Adipocyte (in vitro differentiated cells): ENCODE measurements at regions not wholly inside any gene's neighbourhood (a gene's known extent, or its start where the extent isn't known, plus 50 kb on each side); places are given as distances from the start of the nearest gene placed in this dataset.

Experiments
- DNase-seq: peaks from one replicate; pipeline ENCODE4 v3.0.0-alpha.2; 2015; ENCODE audit warnings: low read depth
- H3K27me3 ChIP-seq: replicated peaks from 2 replicates; pipeline ENCODE4 v1.7.0; 2013; ENCODE audit warnings: mild to moderate bottlenecking, low read length, moderate library complexity; ENCODE audit not compliant: control insufficient read depth, insufficient read depth
- H3K36me3 ChIP-seq: 2 replicates; pipeline ENCODE4 v1.7.0; 2013; ENCODE audit warnings: low read length, mild to moderate bottlenecking, moderate library complexity; ENCODE audit not compliant: control insufficient read depth, insufficient read depth, severe bottlenecking
- H3K4me1 ChIP-seq: 2 replicates; pipeline ENCODE4 v1.7.0; 2013; ENCODE audit warnings: mild to moderate bottlenecking, low read length, moderate library complexity; ENCODE audit not compliant: control insufficient read depth, insufficient read depth
- H3K4me3 ChIP-seq: 2 replicates; pipeline ENCODE4 v1.7.0; 2013; ENCODE audit warnings: mild to moderate bottlenecking, low read length, moderate library complexity
- H3K9ac ChIP-seq: 2 replicates; pipeline ENCODE4 v1.7.0; 2013; ENCODE audit warnings: mild to moderate bottlenecking, low read length, moderate library complexity
- H3K9me3 ChIP-seq: 2 replicates; pipeline ENCODE4 v1.7.0; 2013; ENCODE audit warnings: mild to moderate bottlenecking, low read length, moderate library complexity; ENCODE audit not compliant: control insufficient read depth

GRCh38 chr16:35749253-35750141 lies 2290.1 kb downstream of the TP53TG3F start:
- H3K4me1 ChIP-seq: no peaks in the 10 kb centered on the region
- no peaks in the 10 kb centered on the region for H3K9me3 ChIP-seq
- no peaks in the 10 kb centered on the region for H3K36me3 ChIP-seq
- no peak overlapping the region for H3K9ac ChIP-seq
- no peaks in the 10 kb centered on the region for H3K27me3 ChIP-seq
- no peak overlapping the region for H3K4me3 ChIP-seq
- no peak for DNase-seq

- H3K36me3 ChIP-seq: no peaks in the 10 kb centered on the region
- H3K4me3 ChIP-seq: no peak overlapping the region
- H3K9ac ChIP-seq: no peak overlapping the region
- no peak for DNase-seq
- H3K27me3 ChIP-seq: no peaks in the 10 kb centered on the region
- no peaks in the 10 kb centered on the region for H3K9me3 ChIP-seq
- H3K4me1 ChIP-seq: no peaks in the 10 kb centered on the region
Observed at GRCh38 chr16:35750157-35750689, 2290.8 kb downstream of the TP53TG3F start.

GRCh38 chr16:35750701-35751104 lies 2291.3 kb downstream of the TP53TG3F start:
- Histone ChIP-seq H3K9me3 (no peaks in the 10 kb centered on the region), H3K4me3 (no peak overlapping the region)

GRCh38 chr16:35751191-35751941 lies 2292.0 kb downstream of the TP53TG3F start:
- Histone ChIP-seq H3K9me3 (no peaks in the 10 kb centered on the region), H3K4me3 (no peak overlapping the region), H3K4me1 (no peaks in the 10 kb centered on the region), H3K36me3 (no peaks in the 10 kb centered on the region), H3K27me3 (no peaks in the 10 kb centered on the region), H3K9ac (no peak overlapping the region)
- DNase-seq: no peak

More at GRCh38 chr16:35750701-35751104, 2291.3 kb downstream of the TP53TG3F start:
- Histone ChIP-seq H3K4me1 (no peaks in the 10 kb centered on the region), H3K9ac (no peak overlapping the region), H3K36me3 (no peaks in the 10 kb centered on the region), H3K27me3 (no peaks in the 10 kb centered on the region)
- DNase-seq: no peak

GRCh38 chr16:35752012-35752772 lies 2292.8 kb downstream of the TP53TG3F start:
- Histone ChIP-seq H3K4me3 (no peak overlapping the region), H3K36me3 (no peaks in the 10 kb centered on the region), H3K9ac (no peak overlapping the region), H3K4me1 (no peaks in the 10 kb centered on the region), H3K9me3 (no peaks in the 10 kb centered on the region), H3K27me3 (no peaks in the 10 kb centered on the region)
- DNase-seq: no peak

GRCh38 chr16:35752773-35753558 lies 2293.6 kb downstream of the TP53TG3F start:
- no peaks in the 10 kb centered on the region for H3K36me3 ChIP-seq
- no peaks in the 10 kb centered on the region for H3K9me3 ChIP-seq
- no peak overlapping the region for H3K4me3 ChIP-seq
- H3K9ac ChIP-seq: no peak overlapping the region
- H3K4me1 ChIP-seq: no peaks in the 10 kb centered on the region
- DNase-seq: no peak
- no peaks in the 10 kb centered on the region for H3K27me3 ChIP-seq

- Histone ChIP-seq H3K36me3 (no peaks in the 10 kb centered on the region), H3K9me3 (no peaks in the 10 kb centered on the region), H3K4me3 (no peak overlapping the region), H3K27me3 (no peaks in the 10 kb centered on the region), H3K4me1 (no peaks in the 10 kb centered on the region), H3K9ac (no peak overlapping the region)
- DNase-seq: no peak
Observed at GRCh38 chr16:35753559-35754390, 2294.4 kb downstream of the TP53TG3F start.

- H3K4me3 ChIP-seq: no peak overlapping the region
Observed at GRCh38 chr16:35754391-35755369, 2295.3 kb downstream of the TP53TG3F start.

GRCh38 chr16:35788381-35788780 lies 2329.0 kb downstream of the TP53TG3F start:
- Histone ChIP-seq H3K9ac (no peak overlapping the region), H3K27me3 (no peaks in the 10 kb centered on the region), H3K36me3 (no peaks in the 10 kb centered on the region), H3K4me1 (no peaks in the 10 kb centered on the region), H3K4me3 (no peak overlapping the region), H3K9me3 (peaks cover 21% of the 10 kb centered on the region)
- DNase-seq: no peak

More at GRCh38 chr16:35754391-35755369, 2295.3 kb downstream of the TP53TG3F start:
- no peak overlapping the region for H3K9ac ChIP-seq
- no peak for DNase-seq
- H3K36me3 ChIP-seq: no peaks in the 10 kb centered on the region
- H3K27me3 ChIP-seq: no peaks in the 10 kb centered on the region
- no peaks in the 10 kb centered on the region for H3K9me3 ChIP-seq
- H3K4me1 ChIP-seq: no peaks in the 10 kb centered on the region
